HG02798 (cell line): ENCODE measurements at regions not wholly inside any gene's neighbourhood (a gene's known extent, or its start where the extent isn't known, plus 50 kb on each side); places are given as distances from the start of the nearest gene placed in this dataset.
"Not testable (repeated sequence)": the region's sequence is repeated elsewhere in the genome, so short reads cannot be mapped to it uniquely, and the experiment has no call there.

Experiments
- ATAC-seq: cut with Tn5 transposase; IDR thresholded peaks from one replicate; pipeline ENCODE4 v1.9.1; 2021; ENCODE audit warnings: mild to moderate bottlenecking; ENCODE audit not compliant: unreplicated experiment, poor library complexity

GRCh38 chr1:185555743-185556142 lies 178.4 kb upstream of the HMCN1 start:
- ATAC-seq, result no peak

GRCh38 chr1:185551008-185551407 lies 183.2 kb upstream of the HMCN1 start:
- no peak for ATAC-seq

- ATAC-seq, result no peak
Measured at GRCh38 chr1:185549906-185550305, 184.3 kb upstream of the HMCN1 start.

GRCh38 chr1:185546029-185546428 lies 188.2 kb upstream of the HMCN1 start:
- no peak for ATAC-seq

- no peak for ATAC-seq
Measured at GRCh38 chr1:185541871-185542301, 192.3 kb upstream of the HMCN1 start.

- ATAC-seq, result no peak
Measured at GRCh38 chr1:185540295-185540694, 193.9 kb upstream of the HMCN1 start.

GRCh38 chr1:185539277-185539943 lies 194.8 kb upstream of the HMCN1 start:
- no peak for ATAC-seq

GRCh38 chr1:185538309-185538898 lies 195.8 kb upstream of the HMCN1 start:
- not testable (repeated sequence) for ATAC-seq

- ATAC-seq, result no peak
Measured at GRCh38 chr1:185537596-185537995, 196.6 kb upstream of the HMCN1 start.

- ATAC-seq, result no peak
Measured at GRCh38 chr1:185536165-185536920, 197.8 kb upstream of the HMCN1 start.

- no peak for ATAC-seq
Measured at GRCh38 chr1:185535621-185536020, 198.6 kb upstream of the HMCN1 start.

GRCh38 chr1:185534801-185535200 lies 199.4 kb upstream of the HMCN1 start:
- no peak for ATAC-seq

GRCh38 chr1:185533596-185533995 lies 200.6 kb upstream of the HMCN1 start:
- ATAC-seq, result no peak

GRCh38 chr1:185532856-185533255 lies 201.3 kb upstream of the HMCN1 start:
- ATAC-seq, result no peak

GRCh38 chr1:185531838-185532237 lies 202.4 kb upstream of the HMCN1 start:
- no peak for ATAC-seq

- ATAC-seq, result no peak
Measured at GRCh38 chr1:185530215-185530614, 204.0 kb upstream of the HMCN1 start.

GRCh38 chr1:185529673-185530072 lies 204.5 kb upstream of the HMCN1 start:
- ATAC-seq, result no peak

- no peak for ATAC-seq
Measured at GRCh38 chr1:185528084-185528676, 206.0 kb upstream of the HMCN1 start.

GRCh38 chr1:185526344-185527307 lies 207.6 kb upstream of the HMCN1 start:
- peak; percentile 100 for ATAC-seq
